ENCODE measurements at regions not wholly inside any gene's neighbourhood (a gene's known extent, or its start where the extent isn't known, plus 50 kb on each side); places are given as distances from the start of the nearest gene placed in this dataset.
A peak's percentile ranks its signal among the peaks of the same experiment; 100 is the strongest.

DNA sequence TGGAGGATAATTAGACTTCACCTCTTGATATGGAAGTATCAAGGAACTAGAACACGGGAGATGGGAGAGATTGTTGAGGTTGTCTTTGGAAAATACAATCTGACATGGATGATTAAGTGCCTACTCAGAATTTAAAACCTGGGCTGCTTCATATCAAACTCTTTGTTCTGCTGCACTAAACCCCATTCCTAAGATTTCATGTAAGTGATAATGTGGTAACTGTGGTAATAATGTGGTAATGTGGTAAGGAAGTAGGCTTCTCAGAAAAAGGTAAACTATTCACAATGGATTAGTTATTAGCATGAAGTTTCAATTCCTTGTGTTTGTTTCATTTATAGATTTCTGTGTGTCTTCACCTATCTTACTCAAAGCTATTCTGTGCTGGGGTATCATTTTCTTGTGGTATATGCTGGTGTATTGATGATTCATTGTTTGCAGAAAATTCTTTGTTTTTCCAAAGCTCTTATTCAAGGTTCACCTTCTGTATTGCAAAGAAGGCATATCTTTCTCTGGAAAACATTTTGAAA lies 129.9 kb upstream of the TAC1 start:
- H2AFZ ChIP-seq = 0 out of 2 replicates have a peak overlapping the region, but pooled peaks have one; percentile 76
- peaks cover 3% of the 10 kb centered on the region for H3K27me3 Mint-ChIP-seq (ENCODE audit: insufficient read depth, low read depth, poor library complexity)
- H3K36me3 Mint-ChIP-seq (ENCODE audit: low read depth) = no peaks in the 10 kb centered on the region
- H3K79me2 ChIP-seq (replicated peaks; ENCODE audit: insufficient read depth) = no peaks in the 10 kb centered on the region
- TF ChIP-seq CREB1 (CRISPR knock-in tag; IDR thresholded peaks at IDR 0.05; ENCODE audit: low read depth) (no peak), POLR2AphosphoS5 (IDR thresholded peaks at IDR 0.05; ENCODE audit: low read depth) (no peak), JUNB (IDR thresholded peaks at IDR 0.05; ENCODE audit: unreplicated experiment) (no peak), REST (IDR thresholded peaks at IDR 0.05; ENCODE audit: unreplicated experiment) (no peak), EZH2phosphoT487 (IDR thresholded peaks at IDR 0.05; ENCODE audit: unreplicated experiment) (no peak), ZNF114 (CRISPR knock-in tag; IDR thresholded peaks at IDR 0.05) (no peak), NANOG (IDR thresholded peaks at IDR 0.05; ENCODE audit: borderline replicate concordance) (no peak), ETS1 (IDR thresholded peaks at IDR 0.05) (no peak), ZNF331 (CRISPR knock-in tag; IDR thresholded peaks at IDR 0.05; ENCODE audit: low read depth) (no peak), STAT1 (IDR thresholded peaks at IDR 0.05; ENCODE audit: unreplicated experiment) (no peak), EZH2 (IDR thresholded peaks at IDR 0.05; ENCODE audit: low read depth, unreplicated experiment) (no peak)
- TF ChIP-seq, protein P1, sequence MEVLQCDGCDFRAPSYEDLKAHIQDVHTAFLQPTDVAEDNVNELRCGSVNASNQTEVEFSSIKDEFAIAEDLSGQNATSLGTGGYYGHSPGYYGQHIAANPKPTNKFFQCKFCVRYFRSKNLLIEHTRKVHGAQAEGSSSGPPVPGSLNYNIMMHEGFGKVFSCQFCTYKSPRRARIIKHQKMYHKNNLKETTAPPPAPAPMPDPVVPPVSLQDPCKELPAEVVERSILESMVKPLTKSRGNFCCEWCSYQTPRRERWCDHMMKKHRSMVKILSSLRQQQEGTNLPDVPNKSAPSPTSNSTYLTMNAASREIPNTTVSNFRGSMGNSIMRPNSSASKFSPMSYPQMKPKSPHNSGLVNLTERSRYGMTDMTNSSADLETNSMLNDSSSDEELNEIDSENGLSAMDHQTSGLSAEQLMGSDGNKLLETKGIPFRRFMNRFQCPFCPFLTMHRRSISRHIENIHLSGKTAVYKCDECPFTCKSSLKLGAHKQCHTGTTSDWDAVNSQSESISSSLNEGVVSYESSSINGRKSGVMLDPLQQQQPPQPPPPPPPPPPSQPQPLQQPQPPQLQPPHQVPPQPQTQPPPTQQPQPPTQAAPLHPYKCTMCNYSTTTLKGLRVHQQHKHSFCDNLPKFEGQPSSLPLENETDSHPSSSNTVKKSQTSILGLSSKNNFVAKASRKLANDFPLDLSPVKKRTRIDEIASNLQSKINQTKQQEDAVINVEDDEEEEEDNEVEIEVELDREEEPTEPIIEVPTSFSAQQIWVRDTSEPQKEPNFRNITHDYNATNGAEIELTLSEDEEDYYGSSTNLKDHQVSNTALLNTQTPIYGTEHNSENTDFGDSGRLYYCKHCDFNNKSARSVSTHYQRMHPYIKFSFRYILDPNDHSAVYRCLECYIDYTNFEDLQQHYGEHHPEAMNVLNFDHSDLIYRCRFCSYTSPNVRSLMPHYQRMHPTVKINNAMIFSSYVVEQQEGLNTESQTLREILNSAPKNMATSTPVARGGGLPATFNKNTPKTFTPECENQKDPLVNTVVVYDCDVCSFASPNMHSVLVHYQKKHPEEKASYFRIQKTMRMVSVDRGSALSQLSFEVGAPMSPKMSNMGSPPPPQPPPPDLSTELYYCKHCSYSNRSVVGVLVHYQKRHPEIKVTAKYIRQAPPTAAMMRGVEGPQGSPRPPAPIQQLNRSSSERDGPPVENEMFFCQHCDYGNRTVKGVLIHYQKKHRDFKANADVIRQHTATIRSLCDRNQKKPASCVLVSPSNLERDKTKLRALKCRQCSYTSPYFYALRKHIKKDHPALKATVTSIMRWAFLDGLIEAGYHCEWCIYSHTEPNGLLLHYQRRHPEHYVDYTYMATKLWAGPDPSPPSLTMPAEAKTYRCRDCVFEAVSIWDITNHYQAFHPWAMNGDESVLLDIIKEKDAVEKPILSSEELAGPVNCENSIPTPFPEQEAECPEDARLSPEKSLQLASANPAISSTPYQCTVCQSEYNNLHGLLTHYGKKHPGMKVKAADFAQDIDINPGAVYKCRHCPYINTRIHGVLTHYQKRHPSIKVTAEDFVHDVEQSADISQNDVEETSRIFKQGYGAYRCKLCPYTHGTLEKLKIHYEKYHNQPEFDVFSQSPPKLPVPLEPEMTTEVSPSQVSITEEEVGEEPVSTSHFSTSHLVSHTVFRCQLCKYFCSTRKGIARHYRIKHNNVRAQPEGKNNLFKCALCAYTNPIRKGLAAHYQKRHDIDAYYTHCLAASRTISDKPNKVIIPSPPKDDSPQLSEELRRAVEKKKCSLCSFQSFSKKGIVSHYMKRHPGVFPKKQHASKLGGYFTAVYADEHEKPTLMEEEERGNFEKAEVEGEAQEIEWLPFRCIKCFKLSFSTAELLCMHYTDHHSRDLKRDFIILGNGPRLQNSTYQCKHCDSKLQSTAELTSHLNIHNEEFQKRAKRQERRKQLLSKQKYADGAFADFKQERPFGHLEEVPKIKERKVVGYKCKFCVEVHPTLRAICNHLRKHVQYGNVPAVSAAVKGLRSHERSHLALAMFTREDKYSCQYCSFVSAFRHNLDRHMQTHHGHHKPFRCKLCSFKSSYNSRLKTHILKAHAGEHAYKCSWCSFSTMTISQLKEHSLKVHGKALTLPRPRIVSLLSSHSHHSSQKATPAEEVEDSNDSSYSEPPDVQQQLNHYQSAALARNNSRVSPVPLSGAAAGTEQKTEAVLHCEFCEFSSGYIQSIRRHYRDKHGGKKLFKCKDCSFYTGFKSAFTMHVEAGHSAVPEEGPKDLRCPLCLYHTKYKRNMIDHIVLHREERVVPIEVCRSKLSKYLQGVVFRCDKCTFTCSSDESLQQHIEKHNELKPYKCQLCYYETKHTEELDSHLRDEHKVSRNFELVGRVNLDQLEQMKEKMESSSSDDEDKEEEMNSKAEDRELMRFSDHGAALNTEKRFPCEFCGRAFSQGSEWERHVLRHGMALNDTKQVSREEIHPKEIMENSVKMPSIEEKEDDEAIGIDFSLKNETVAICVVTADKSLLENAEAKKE (CRISPR knock-in tag; IDR thresholded peaks at IDR 0.05) = no peak
- TF ChIP-seq, protein P2, sequence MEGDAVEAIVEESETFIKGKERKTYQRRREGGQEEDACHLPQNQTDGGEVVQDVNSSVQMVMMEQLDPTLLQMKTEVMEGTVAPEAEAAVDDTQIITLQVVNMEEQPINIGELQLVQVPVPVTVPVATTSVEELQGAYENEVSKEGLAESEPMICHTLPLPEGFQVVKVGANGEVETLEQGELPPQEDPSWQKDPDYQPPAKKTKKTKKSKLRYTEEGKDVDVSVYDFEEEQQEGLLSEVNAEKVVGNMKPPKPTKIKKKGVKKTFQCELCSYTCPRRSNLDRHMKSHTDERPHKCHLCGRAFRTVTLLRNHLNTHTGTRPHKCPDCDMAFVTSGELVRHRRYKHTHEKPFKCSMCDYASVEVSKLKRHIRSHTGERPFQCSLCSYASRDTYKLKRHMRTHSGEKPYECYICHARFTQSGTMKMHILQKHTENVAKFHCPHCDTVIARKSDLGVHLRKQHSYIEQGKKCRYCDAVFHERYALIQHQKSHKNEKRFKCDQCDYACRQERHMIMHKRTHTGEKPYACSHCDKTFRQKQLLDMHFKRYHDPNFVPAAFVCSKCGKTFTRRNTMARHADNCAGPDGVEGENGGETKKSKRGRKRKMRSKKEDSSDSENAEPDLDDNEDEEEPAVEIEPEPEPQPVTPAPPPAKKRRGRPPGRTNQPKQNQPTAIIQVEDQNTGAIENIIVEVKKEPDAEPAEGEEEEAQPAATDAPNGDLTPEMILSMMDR (conservative IDR thresholded peaks at IDR 0.05; ENCODE audit: low read depth in 2 of 2) = no peak
- H3K27me3 ChIP-seq (ENCODE audit: insufficient read depth) = no peaks in the 10 kb centered on the region
- no peak overlapping the region for H3K4me3 Mint-ChIP-seq
- no peak overlapping the region for H3K4me3 ChIP-seq
- no peak overlapping the region for H3K27ac ChIP-seq (ENCODE audit: low read depth)
- DNase-seq (ENCODE audit: low spot score) = no peak
- no peaks in the 10 kb centered on the region for H3K9me2 ChIP-seq (ENCODE audit: insufficient read depth)
- no peaks in the 10 kb centered on the region for H3K4me1 Mint-ChIP-seq
- H3K9me3 Mint-ChIP-seq = no peaks in the 10 kb centered on the region
- no peaks in the 10 kb centered on the region for H4K20me1 ChIP-seq (replicated peaks; ENCODE audit: insufficient read depth)
- no peaks in the 10 kb centered on the region for H3F3A ChIP-seq (replicated peaks; ENCODE audit: low read depth)
- H3K4me1 ChIP-seq (ENCODE audit: insufficient read depth) = 0 out of 2 replicates have a peak, but pooled peaks cover under 1% of the 10 kb centered on the region
- H3K4me2 ChIP-seq = no peak overlapping the region
- no peaks in the 10 kb centered on the region for H3K36me3 ChIP-seq (ENCODE audit: insufficient read depth)
- ATAC-seq = no peak
- H3K27ac Mint-ChIP-seq = no peak overlapping the region

All from GM23338 (cell line).